Fibroblast of lung (primary cell): ENCODE measurements at regions not wholly inside any gene's neighbourhood (a gene's known extent, or its start where the extent isn't known, plus 50 kb on each side); places are given as distances from the start of the nearest gene placed in this dataset.

Experiments used
- EZH2 ChIP-seq: IDR thresholded peaks from 2 replicates; pipeline ENCODE4 v1.5.1; 2012; ENCODE audit warnings: low read length, control low read depth, mild to moderate bottlenecking; ENCODE audit errors: missing control alignments
- TF ChIP-seq, protein P1 (sequence below), 2 donors: IDR thresholded peaks in 1 of 2; conservative IDR thresholded peaks in 1 of 2; 1 replicate in 1 of 2; 2 replicates in 1 of 2; pipeline ENCODE4 v1.5.1; 2011 to 2012; ENCODE audit warnings: low read length in 2 of 2, control low read depth in 1 of 2, inconsistent platforms in 1 of 2, low read depth in 1 of 2, mild to moderate bottlenecking in 1 of 2

DNA sequence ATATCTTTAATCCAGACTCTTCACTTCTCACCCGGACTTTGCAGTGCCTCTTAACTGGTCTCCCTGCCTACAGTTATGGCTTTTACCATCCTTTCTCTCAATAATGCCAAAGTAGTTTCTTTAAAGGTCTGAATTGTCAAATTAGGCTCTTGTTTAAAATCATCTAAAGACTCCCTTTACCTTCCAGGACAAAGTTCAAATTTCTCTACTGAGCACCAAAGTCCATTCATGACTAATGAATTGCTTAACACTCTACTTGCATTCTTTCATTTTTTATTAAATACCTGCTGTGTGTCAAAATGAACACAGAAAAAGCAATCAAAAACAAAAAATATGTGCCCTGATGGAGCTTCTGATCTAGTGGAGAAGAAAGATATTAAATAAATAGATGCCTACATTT is 472.4 kb upstream of the UBE2E2 start:
- TF ChIP-seq, protein P1, sequence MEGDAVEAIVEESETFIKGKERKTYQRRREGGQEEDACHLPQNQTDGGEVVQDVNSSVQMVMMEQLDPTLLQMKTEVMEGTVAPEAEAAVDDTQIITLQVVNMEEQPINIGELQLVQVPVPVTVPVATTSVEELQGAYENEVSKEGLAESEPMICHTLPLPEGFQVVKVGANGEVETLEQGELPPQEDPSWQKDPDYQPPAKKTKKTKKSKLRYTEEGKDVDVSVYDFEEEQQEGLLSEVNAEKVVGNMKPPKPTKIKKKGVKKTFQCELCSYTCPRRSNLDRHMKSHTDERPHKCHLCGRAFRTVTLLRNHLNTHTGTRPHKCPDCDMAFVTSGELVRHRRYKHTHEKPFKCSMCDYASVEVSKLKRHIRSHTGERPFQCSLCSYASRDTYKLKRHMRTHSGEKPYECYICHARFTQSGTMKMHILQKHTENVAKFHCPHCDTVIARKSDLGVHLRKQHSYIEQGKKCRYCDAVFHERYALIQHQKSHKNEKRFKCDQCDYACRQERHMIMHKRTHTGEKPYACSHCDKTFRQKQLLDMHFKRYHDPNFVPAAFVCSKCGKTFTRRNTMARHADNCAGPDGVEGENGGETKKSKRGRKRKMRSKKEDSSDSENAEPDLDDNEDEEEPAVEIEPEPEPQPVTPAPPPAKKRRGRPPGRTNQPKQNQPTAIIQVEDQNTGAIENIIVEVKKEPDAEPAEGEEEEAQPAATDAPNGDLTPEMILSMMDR (conservative IDR thresholded peaks at IDR 0.05 in 1 of 2, IDR thresholded peaks at IDR 0.05 in 1 of 2; ENCODE audit: low read depth in 1 of 2, low read length in 2 of 2) = no peak
- TF ChIP-seq EZH2 = no peak
